PC-3 (cell line): ENCODE measurements at regions not wholly inside any gene's neighbourhood (a gene's known extent, or its start where the extent isn't known, plus 50 kb on each side); places are given as distances from the start of the nearest gene placed in this dataset.

Experiments used
- EZH2phosphoT487 ChIP-seq: fragments of 300-600 bp; sonication (generic); IDR thresholded peaks from 2 replicates; pipeline ENCODE4 v1.6.1; 2018; ENCODE audit warnings: mild to moderate bottlenecking, antibody characterized with exemption, low read length, borderline replicate concordance
- TF ChIP-seq, protein P1 (sequence below): fragments of 300-600 bp; sonication (generic); conservative IDR thresholded peaks from 2 replicates; pipeline ENCODE4 v1.5.1; 2017; ENCODE audit warnings: antibody characterized with exemption, low read depth, mild to moderate bottlenecking, low read length

- TF ChIP-seq, protein P1, sequence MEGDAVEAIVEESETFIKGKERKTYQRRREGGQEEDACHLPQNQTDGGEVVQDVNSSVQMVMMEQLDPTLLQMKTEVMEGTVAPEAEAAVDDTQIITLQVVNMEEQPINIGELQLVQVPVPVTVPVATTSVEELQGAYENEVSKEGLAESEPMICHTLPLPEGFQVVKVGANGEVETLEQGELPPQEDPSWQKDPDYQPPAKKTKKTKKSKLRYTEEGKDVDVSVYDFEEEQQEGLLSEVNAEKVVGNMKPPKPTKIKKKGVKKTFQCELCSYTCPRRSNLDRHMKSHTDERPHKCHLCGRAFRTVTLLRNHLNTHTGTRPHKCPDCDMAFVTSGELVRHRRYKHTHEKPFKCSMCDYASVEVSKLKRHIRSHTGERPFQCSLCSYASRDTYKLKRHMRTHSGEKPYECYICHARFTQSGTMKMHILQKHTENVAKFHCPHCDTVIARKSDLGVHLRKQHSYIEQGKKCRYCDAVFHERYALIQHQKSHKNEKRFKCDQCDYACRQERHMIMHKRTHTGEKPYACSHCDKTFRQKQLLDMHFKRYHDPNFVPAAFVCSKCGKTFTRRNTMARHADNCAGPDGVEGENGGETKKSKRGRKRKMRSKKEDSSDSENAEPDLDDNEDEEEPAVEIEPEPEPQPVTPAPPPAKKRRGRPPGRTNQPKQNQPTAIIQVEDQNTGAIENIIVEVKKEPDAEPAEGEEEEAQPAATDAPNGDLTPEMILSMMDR = no peak
- no peak for TF ChIP-seq EZH2phosphoT487
These were observed 1437.4 kb downstream of the CDH11 start for GRCh38 chr16:63684149-63685101.
